ENCODE measurements at regions not wholly inside any gene's neighbourhood (a gene's known extent, or its start where the extent isn't known, plus 50 kb on each side); places are given as distances from the start of the nearest gene placed in this dataset.

DNA sequence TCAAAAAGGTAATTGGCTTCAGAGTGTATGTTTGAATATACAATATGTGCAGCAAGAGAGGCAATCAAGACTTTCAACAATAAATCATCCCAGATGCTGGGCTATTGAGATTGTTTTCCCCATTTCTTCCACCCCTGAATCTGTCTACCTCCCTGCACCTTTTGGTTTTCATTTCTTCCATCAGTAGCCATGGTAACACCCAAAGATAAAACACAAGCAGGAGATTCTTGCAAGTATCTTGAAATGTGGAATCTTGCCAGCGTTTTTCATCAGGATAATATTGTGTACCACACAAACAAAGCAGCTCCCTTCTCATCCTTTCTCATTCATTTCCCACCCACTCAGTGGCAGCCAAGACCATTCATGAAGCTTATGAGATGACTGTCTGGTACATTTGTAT, 73.0 kb upstream of the NRSN1 start:
- no peak for TF ChIP-seq EZH2 (IDR thresholded peaks at IDR 0.05)
- no peak for TF ChIP-seq POLR2AphosphoS5 (IDR thresholded peaks at IDR 0.05; ENCODE audit: borderline replicate concordance, low read depth, low read length)
- TF ChIP-seq FOXP2 (optimal IDR thresholded peaks at IDR 0.05; ENCODE audit: control extremely low read depth, extremely low read length, insufficient read depth) = no peak
